Activated T-helper 1 cell treated with anti-CD3 and anti-CD28 coated beads, Interleukin-12 subunit alpha, Interleukin-12 subunit beta, Interleukin-2, Interleukin-4 antibody, amounts not matched to agents 30 ng/mL and 10 ng/mL and 1 ng/mL, durations not matched to agents 14 hours and 24 hours and 36 hours (primary cell): ENCODE measurements at regions not wholly inside any gene's neighbourhood (a gene's known extent, or its start where the extent isn't known, plus 50 kb on each side); places are given as distances from the start of the nearest gene placed in this dataset.

Experiments
- DNase-seq: peaks from one replicate; pipeline ENCODE4 v3.0.0; 2021; ENCODE audit warnings: low spot score
- H3K27ac Mint-ChIP-seq: one replicate; pipeline ENCODE4 v1.8.0; 2021; ENCODE audit warnings: mild to moderate bottlenecking, mixed read lengths
- H3K27me3 Mint-ChIP-seq: one replicate; pipeline ENCODE4 v1.8.0; 2022; ENCODE audit warnings: mild to moderate bottlenecking, moderate library complexity, mixed read lengths; ENCODE audit not compliant: insufficient read depth
- H3K36me3 Mint-ChIP-seq: one replicate; pipeline ENCODE4 v1.8.0; 2021; ENCODE audit warnings: low read depth, mixed read lengths
- H3K4me1 Mint-ChIP-seq: one replicate; pipeline ENCODE4 v1.8.0; 2021; ENCODE audit warnings: low read depth, mixed read lengths
- H3K4me3 Mint-ChIP-seq: one replicate; pipeline ENCODE4 v1.8.0; 2021; ENCODE audit warnings: mild to moderate bottlenecking, moderate library complexity, mixed read lengths
- H3K9me3 Mint-ChIP-seq: one replicate; pipeline ENCODE4 v1.8.0; 2021; ENCODE audit warnings: mixed read lengths
- intact Hi-C: fragments of 100-400 bp; cut with micrococcal nuclease; formaldehyde crosslinking; loops from one replicate; pipeline ENCODE4 v1.15.1; 2024

- no peak overlapping the region for H3K27ac Mint-ChIP-seq
- no peaks in the 10 kb centered on the region for H3K36me3 Mint-ChIP-seq
- intact Hi-C loops, result no loop called here
- H3K9me3 Mint-ChIP-seq, result peaks cover 4% of the 10 kb centered on the region
- DNase-seq, result no peak
- no peak overlapping the region for H3K4me3 Mint-ChIP-seq
- no peaks in the 10 kb centered on the region for H3K27me3 Mint-ChIP-seq
- H3K4me1 Mint-ChIP-seq, result no peaks in the 10 kb centered on the region
Observed at GRCh38 chr6:76422511-76423213, 350.2 kb upstream of the IMPG1 start.

GRCh38 chr6:76420094-76420493, 347.6 kb upstream of the IMPG1 start:
- H3K27me3 Mint-ChIP-seq, result no peaks in the 10 kb centered on the region
- H3K4me3 Mint-ChIP-seq, result no peak overlapping the region
- H3K36me3 Mint-ChIP-seq, result no peaks in the 10 kb centered on the region
- H3K27ac Mint-ChIP-seq, result no peak overlapping the region
- intact Hi-C loops, result no loop called here
- no peaks in the 10 kb centered on the region for H3K4me1 Mint-ChIP-seq
- DNase-seq, result no peak
- no peaks in the 10 kb centered on the region for H3K9me3 Mint-ChIP-seq

- no peak for DNase-seq
- Mint-ChIP-seq H3K27me3 (no peaks in the 10 kb centered on the region), H3K36me3 (no peaks in the 10 kb centered on the region), H3K27ac (no peak overlapping the region), H3K9me3 (no peaks in the 10 kb centered on the region), H3K4me3 (no peak overlapping the region), H3K4me1 (no peaks in the 10 kb centered on the region)
- intact Hi-C loops, result no loop called here
Observed at GRCh38 chr6:76418560-76419223, 346.2 kb upstream of the IMPG1 start.

GRCh38 chr6:76416821-76417605, 344.6 kb upstream of the IMPG1 start:
- Mint-ChIP-seq H3K4me1 (no peaks in the 10 kb centered on the region), H3K27ac (no peak overlapping the region), H3K36me3 (no peaks in the 10 kb centered on the region), H3K9me3 (no peaks in the 10 kb centered on the region), H3K4me3 (no peak overlapping the region), H3K27me3 (no peaks in the 10 kb centered on the region)
- no peak for DNase-seq
- intact Hi-C loops, result no loop called here

GRCh38 chr6:76403064-76403463, 330.6 kb upstream of the IMPG1 start:
- Mint-ChIP-seq H3K36me3 (no peaks in the 10 kb centered on the region), H3K4me1 (no peaks in the 10 kb centered on the region), H3K27ac (no peak overlapping the region), H3K4me3 (no peak overlapping the region), H3K9me3 (peaks cover under 1% of the 10 kb centered on the region), H3K27me3 (no peaks in the 10 kb centered on the region)
- DNase-seq, result no peak
- intact Hi-C loops, result no loop called here

GRCh38 chr6:76397966-76398365, 325.5 kb upstream of the IMPG1 start:
- no peaks in the 10 kb centered on the region for H3K27me3 Mint-ChIP-seq
- no peak for DNase-seq
- H3K4me1 Mint-ChIP-seq, result no peaks in the 10 kb centered on the region
- intact Hi-C loops, result no loop called here
- H3K9me3 Mint-ChIP-seq, result no peaks in the 10 kb centered on the region
- H3K27ac Mint-ChIP-seq, result no peak overlapping the region
- no peak overlapping the region for H3K4me3 Mint-ChIP-seq
- H3K36me3 Mint-ChIP-seq, result no peaks in the 10 kb centered on the region

GRCh38 chr6:76382201-76382600, 309.7 kb upstream of the IMPG1 start:
- H3K4me1 Mint-ChIP-seq, result no peaks in the 10 kb centered on the region
- peaks cover 25% of the 10 kb centered on the region for H3K9me3 Mint-ChIP-seq
- H3K36me3 Mint-ChIP-seq, result no peaks in the 10 kb centered on the region
- H3K27ac Mint-ChIP-seq, result no peak overlapping the region
- no peaks in the 10 kb centered on the region for H3K27me3 Mint-ChIP-seq
- H3K4me3 Mint-ChIP-seq, result no peak overlapping the region
- intact Hi-C loops, result no loop called here
- DNase-seq, result no peak

GRCh38 chr6:76381612-76382011, 309.1 kb upstream of the IMPG1 start:
- Mint-ChIP-seq H3K27ac (no peak overlapping the region), H3K27me3 (no peaks in the 10 kb centered on the region), H3K36me3 (no peaks in the 10 kb centered on the region), H3K4me1 (no peaks in the 10 kb centered on the region), H3K4me3 (no peak overlapping the region), H3K9me3 (peaks cover 31% of the 10 kb centered on the region)
- intact Hi-C loops, result no loop called here
- DNase-seq, result no peak

GRCh38 chr6:76351275-76351674, 278.8 kb upstream of the IMPG1 start:
- intact Hi-C loops, result no loop called here
- no peak overlapping the region for H3K4me3 Mint-ChIP-seq
- no peaks in the 10 kb centered on the region for H3K36me3 Mint-ChIP-seq
- DNase-seq, result no peak
- H3K27ac Mint-ChIP-seq, result no peak overlapping the region
- H3K9me3 Mint-ChIP-seq, result peaks cover 7% of the 10 kb centered on the region
- no peaks in the 10 kb centered on the region for H3K4me1 Mint-ChIP-seq
- no peaks in the 10 kb centered on the region for H3K27me3 Mint-ChIP-seq

GRCh38 chr6:76347539-76347938, 275.1 kb upstream of the IMPG1 start:
- H3K36me3 Mint-ChIP-seq, result no peaks in the 10 kb centered on the region
- no peak overlapping the region for H3K27ac Mint-ChIP-seq
- peaks cover 3% of the 10 kb centered on the region for H3K9me3 Mint-ChIP-seq
- no peak for DNase-seq
- intact Hi-C loops, result no loop called here
- H3K4me1 Mint-ChIP-seq, result no peaks in the 10 kb centered on the region
- no peaks in the 10 kb centered on the region for H3K27me3 Mint-ChIP-seq
- no peak overlapping the region for H3K4me3 Mint-ChIP-seq

- no peak overlapping the region for H3K4me3 Mint-ChIP-seq
- H3K36me3 Mint-ChIP-seq, result no peaks in the 10 kb centered on the region
Observed at GRCh38 chr6:76342611-76343160, 270.2 kb upstream of the IMPG1 start.

GRCh38 chr6:76330031-76330430, 257.6 kb upstream of the IMPG1 start:
- H3K36me3 Mint-ChIP-seq, result no peaks in the 10 kb centered on the region
- intact Hi-C loops, result no loop called here
- peaks cover 15% of the 10 kb centered on the region for H3K9me3 Mint-ChIP-seq
- no peak overlapping the region for H3K27ac Mint-ChIP-seq
- no peak for DNase-seq
- H3K27me3 Mint-ChIP-seq, result no peaks in the 10 kb centered on the region
- H3K4me3 Mint-ChIP-seq, result no peak overlapping the region
- H3K4me1 Mint-ChIP-seq, result no peaks in the 10 kb centered on the region

More at GRCh38 chr6:76342611-76343160, 270.2 kb upstream of the IMPG1 start:
- Mint-ChIP-seq H3K27ac (no peak overlapping the region), H3K27me3 (no peaks in the 10 kb centered on the region), H3K4me1 (no peaks in the 10 kb centered on the region), H3K9me3 (peaks cover 8% of the 10 kb centered on the region)
- intact Hi-C loops, result no loop called here
- DNase-seq, result no peak

- DNase-seq, result no peak
- Mint-ChIP-seq H3K27ac (no peak overlapping the region), H3K4me3 (no peak overlapping the region), H3K9me3 (peaks cover 11% of the 10 kb centered on the region), H3K27me3 (no peaks in the 10 kb centered on the region), H3K36me3 (no peaks in the 10 kb centered on the region), H3K4me1 (no peaks in the 10 kb centered on the region)
- intact Hi-C loops, result no loop called here
Observed at GRCh38 chr6:76326871-76327270, 254.4 kb upstream of the IMPG1 start.
